Mesendoderm (in vitro differentiated cells): ENCODE measurements at regions not wholly inside any gene's neighbourhood (a gene's known extent, or its start where the extent isn't known, plus 50 kb on each side); places are given as distances from the start of the nearest gene placed in this dataset.

Experiments
- DNase-seq: peaks from one replicate; pipeline ENCODE4 v3.0.0; 2013
- H2AK5ac ChIP-seq: 2 replicates; pipeline ENCODE4 v1.6.1; 2013; ENCODE audit warnings: low read length, inconsistent platforms
- H2BK120ac ChIP-seq: 2 replicates; pipeline ENCODE4 v1.6.1; 2013; ENCODE audit warnings: low read depth, mild to moderate bottlenecking, low read length, moderate library complexity, mixed read lengths
- H2BK15ac ChIP-seq: replicated peaks from 2 replicates; pipeline ENCODE4 v1.6.1; 2013; ENCODE audit warnings: low read depth, mild to moderate bottlenecking, moderate library complexity
- H2BK5ac ChIP-seq: 2 replicates; pipeline ENCODE4 v1.6.1; 2013; ENCODE audit warnings: low read length, inconsistent platforms
- H3K18ac ChIP-seq: 2 replicates; pipeline ENCODE4 v1.6.1; 2013; ENCODE audit warnings: mild to moderate bottlenecking, low read length, mixed read lengths
- H3K23ac ChIP-seq: one replicate; pipeline ENCODE4 v1.6.1; 2013; ENCODE audit warnings: low read length
- H3K27ac ChIP-seq: 2 replicates; pipeline ENCODE4 v1.5.1; 2013; ENCODE audit warnings: low read depth, mild to moderate bottlenecking, inconsistent platforms, low read length, moderate library complexity
- H3K27me3 ChIP-seq: 2 replicates; pipeline ENCODE4 v1.6.1; 2013; ENCODE audit warnings: low read length, control low read depth, mild to moderate bottlenecking, inconsistent platforms; ENCODE audit not compliant: insufficient read depth, poor library complexity
- H3K36me3 ChIP-seq: 2 replicates; pipeline ENCODE4 v1.6.1; 2013; ENCODE audit warnings: low read length, inconsistent platforms; ENCODE audit not compliant: control insufficient read depth, insufficient read depth
- H3K4ac ChIP-seq: one replicate; pipeline ENCODE4 v1.6.1; 2013; ENCODE audit warnings: low read depth, mild to moderate bottlenecking, low read length, moderate library complexity
- H3K4me1 ChIP-seq: 2 replicates; pipeline ENCODE4 v1.6.1; 2013; ENCODE audit warnings: low read depth, low read length, inconsistent platforms; ENCODE audit not compliant: control insufficient read depth
- H3K4me2 ChIP-seq: 2 replicates; pipeline ENCODE4 v1.6.1; 2013; ENCODE audit warnings: low read length
- H3K4me3 ChIP-seq: 2 replicates; pipeline ENCODE4 v1.5.1; 2013; ENCODE audit warnings: mild to moderate bottlenecking, low read length
- H3K56ac ChIP-seq: one replicate; pipeline ENCODE4 v1.6.1; 2013; ENCODE audit warnings: low read length
- H3K79me1 ChIP-seq: 2 replicates; pipeline ENCODE4 v1.6.1; 2013; ENCODE audit warnings: low read length, inconsistent platforms
- H3K79me2 ChIP-seq: 2 replicates; pipeline ENCODE4 v1.6.1; 2013; ENCODE audit warnings: mild to moderate bottlenecking, low read length; ENCODE audit not compliant: control insufficient read depth, insufficient read depth
- H3K9ac ChIP-seq: 2 replicates; pipeline ENCODE4 v1.6.1; 2013; ENCODE audit warnings: low read length, inconsistent platforms
- H4K5ac ChIP-seq: one replicate; pipeline ENCODE4 v1.6.1; 2013; ENCODE audit warnings: low read length
- H4K8ac ChIP-seq: one replicate; pipeline ENCODE4 v1.6.1; 2013; ENCODE audit warnings: low read depth, mild to moderate bottlenecking, control low read depth, low read length, moderate library complexity
- WGBS: extraction: QIAGEN DNeasy Blood & Tissue Kit; methylation state at CpG from one replicate; pipeline ENCODE4 v1.1.7; 2013; ENCODE audit warnings: low lambda C conversion rate, missing lambda C conversion rate; ENCODE audit not compliant: insufficient coverage; ENCODE audit errors: extremely low coverage; 5-methylcytosine and 5-hydroxymethylcytosine counted together

- Histone ChIP-seq H2BK5ac (no peak overlapping the region), H3K27ac (no peak overlapping the region), H2AK5ac (no peak overlapping the region), H3K23ac (no peak overlapping the region), H4K5ac (no peak overlapping the region), H2BK15ac (no peak overlapping the region), H3K4me3 (no peak overlapping the region), H3K4me1 (no peaks in the 10 kb centered on the region), H3K18ac (no peak overlapping the region), H2BK120ac (no peak overlapping the region), H3K79me2 (no peaks in the 10 kb centered on the region), H3K36me3 (no peaks in the 10 kb centered on the region), H3K4ac (no peak overlapping the region), H3K4me2 (no peak overlapping the region), H3K9ac (no peak overlapping the region), H3K79me1 (no peaks in the 10 kb centered on the region), H3K27me3 (no peaks in the 10 kb centered on the region), H4K8ac (no peak overlapping the region), H3K56ac (no peak overlapping the region)
- no CpG with 5 or more reads among the region's 1 CpG for WGBS
- DNase-seq: no peak
These were observed 248.4 kb downstream of the ELAVL2 start for GRCh38 chr9:23577611-23578010.

GRCh38 chr9:23581931-23582330, 244.1 kb downstream of the ELAVL2 start:
- Histone ChIP-seq H3K9ac (no peak overlapping the region), H4K8ac (no peak overlapping the region), H3K18ac (no peak overlapping the region), H3K56ac (no peak overlapping the region), H3K4me3 (no peak overlapping the region), H2BK15ac (no peak overlapping the region), H3K23ac (no peak overlapping the region), H3K36me3 (no peaks in the 10 kb centered on the region), H3K27ac (no peak overlapping the region), H2BK120ac (no peak overlapping the region), H3K79me2 (no peaks in the 10 kb centered on the region), H3K4me2 (no peak overlapping the region), H2BK5ac (no peak overlapping the region), H3K27me3 (no peaks in the 10 kb centered on the region), H3K79me1 (no peaks in the 10 kb centered on the region), H4K5ac (no peak overlapping the region), H2AK5ac (no peak overlapping the region), H3K4me1 (no peaks in the 10 kb centered on the region), H3K4ac (no peak overlapping the region)
- DNase-seq: no peak
- no CpG with 5 or more reads among the region's 3 CpGs for WGBS

DNA sequence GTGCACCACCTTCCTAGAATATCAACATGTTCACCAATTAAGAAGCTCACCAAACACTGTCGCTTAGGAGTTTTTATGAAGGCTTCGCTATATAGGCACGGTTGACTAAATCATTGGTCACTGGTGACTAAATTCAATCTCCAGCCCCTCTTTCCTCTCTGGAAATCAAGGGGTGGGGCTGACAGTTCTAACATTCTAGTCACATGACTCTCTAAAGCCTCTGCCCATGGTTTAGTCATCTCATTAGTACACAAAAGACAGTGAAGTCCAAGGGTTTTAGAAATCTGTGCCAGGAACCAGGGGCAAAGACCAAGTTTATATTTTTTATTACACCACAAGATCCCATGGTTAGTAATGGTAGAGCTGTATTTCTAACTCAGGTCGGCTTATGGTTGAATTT, 243.2 kb downstream of the ELAVL2 start:
- WGBS: no CpG with 5 or more reads among the region's 4 CpGs

GRCh38 chr9:23586906-23587305, 239.1 kb downstream of the ELAVL2 start:
- Histone ChIP-seq H3K27me3 (no peaks in the 10 kb centered on the region), H2BK5ac (no peak overlapping the region), H3K4me1 (no peaks in the 10 kb centered on the region), H4K5ac (no peak overlapping the region), H2BK120ac (no peak overlapping the region), H4K8ac (no peak overlapping the region), H3K79me2 (no peaks in the 10 kb centered on the region), H3K18ac (no peak overlapping the region), H3K4me3 (no peak overlapping the region), H3K79me1 (no peaks in the 10 kb centered on the region), H3K56ac (no peak overlapping the region), H3K36me3 (no peaks in the 10 kb centered on the region), H3K4ac (no peak overlapping the region), H2AK5ac (no peak overlapping the region), H3K4me2 (no peak overlapping the region), H3K9ac (no peak overlapping the region), H2BK15ac (no peak overlapping the region), H3K27ac (no peak overlapping the region), H3K23ac (no peak overlapping the region)
- no peak for DNase-seq
- no CpG with 5 or more reads among the region's 1 CpG for WGBS

More for the DNA sequence above, 243.2 kb downstream of the ELAVL2 start:
- no peak overlapping the region for H3K56ac ChIP-seq
- H3K79me2 ChIP-seq: no peaks in the 10 kb centered on the region
- H2AK5ac ChIP-seq: no peak overlapping the region
- no peak overlapping the region for H3K23ac ChIP-seq
- no peak overlapping the region for H3K4ac ChIP-seq
- H3K36me3 ChIP-seq: no peaks in the 10 kb centered on the region
- no peak overlapping the region for H4K8ac ChIP-seq
- DNase-seq: no peak
- H3K4me2 ChIP-seq: no peak overlapping the region
- H3K18ac ChIP-seq: no peak overlapping the region
- H2BK5ac ChIP-seq: no peak overlapping the region
- no peak overlapping the region for H3K4me3 ChIP-seq
- H3K4me1 ChIP-seq: no peaks in the 10 kb centered on the region
- H3K9ac ChIP-seq: no peak overlapping the region
- no peak overlapping the region for H2BK15ac ChIP-seq
- no peak overlapping the region for H3K27ac ChIP-seq
- H3K79me1 ChIP-seq: no peaks in the 10 kb centered on the region
- H3K27me3 ChIP-seq: no peaks in the 10 kb centered on the region
- no peak overlapping the region for H4K5ac ChIP-seq
- H2BK120ac ChIP-seq: no peak overlapping the region

DNA sequence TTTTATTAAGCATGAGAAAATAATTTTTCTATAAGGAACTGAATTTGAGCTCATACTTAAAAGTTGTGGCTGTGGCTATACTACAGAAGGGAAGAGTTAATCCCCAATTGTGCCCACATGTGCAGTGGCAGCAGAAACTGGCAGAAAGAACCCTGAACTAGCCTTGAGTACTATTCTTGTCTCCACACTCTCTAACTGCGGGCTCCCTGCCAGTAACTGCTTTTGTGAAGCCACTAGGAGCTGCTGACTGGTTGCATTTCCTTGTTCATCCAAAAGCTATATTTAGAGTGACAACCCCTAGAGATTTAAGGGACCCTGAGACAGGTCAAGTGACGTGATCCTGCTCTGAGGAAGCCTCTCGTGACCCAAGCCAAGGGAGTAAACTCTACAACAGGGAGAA, 238.6 kb downstream of the ELAVL2 start:
- WGBS: no CpG with 5 or more reads among the region's 3 CpGs
- no peak for DNase-seq
- Histone ChIP-seq H3K4me2 (no peak overlapping the region), H4K8ac (no peak overlapping the region), H3K9ac (no peak overlapping the region), H3K56ac (no peak overlapping the region), H3K27me3 (no peaks in the 10 kb centered on the region), H3K36me3 (no peaks in the 10 kb centered on the region), H3K23ac (no peak overlapping the region), H2BK120ac (no peak overlapping the region), H4K5ac (no peak overlapping the region), H3K27ac (no peak overlapping the region), H2BK5ac (no peak overlapping the region), H2BK15ac (no peak overlapping the region), H2AK5ac (no peak overlapping the region), H3K79me2 (no peaks in the 10 kb centered on the region), H3K18ac (no peak overlapping the region), H3K79me1 (no peaks in the 10 kb centered on the region), H3K4me1 (no peaks in the 10 kb centered on the region), H3K4ac (no peak overlapping the region), H3K4me3 (no peak overlapping the region)

DNA sequence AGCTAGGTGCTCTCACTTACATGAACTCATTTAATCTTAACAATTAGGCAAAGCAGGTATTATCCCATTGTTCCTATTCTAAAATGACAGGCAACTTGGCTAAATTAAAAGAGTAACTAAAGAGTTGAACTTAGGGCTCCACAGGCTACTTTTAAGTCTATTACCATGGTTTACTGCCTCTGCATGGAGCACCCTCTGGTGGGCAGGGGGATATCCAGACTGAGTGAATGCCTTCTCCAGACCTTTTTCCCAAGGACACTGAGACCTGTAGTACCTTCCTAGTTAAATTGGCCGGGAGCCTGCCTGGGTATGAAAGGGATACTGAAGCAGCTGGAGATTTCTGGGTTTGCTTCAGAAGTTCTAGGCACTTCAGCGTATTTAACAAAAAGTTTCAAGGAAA, 238.1 kb downstream of the ELAVL2 start:
- Histone ChIP-seq H3K4me1 (no peaks in the 10 kb centered on the region), H4K5ac (no peak overlapping the region), H3K9ac (no peak overlapping the region), H2BK5ac (no peak overlapping the region), H2BK15ac (no peak overlapping the region), H3K56ac (no peak overlapping the region), H3K79me2 (no peaks in the 10 kb centered on the region), H3K4ac (no peak overlapping the region), H3K27me3 (no peaks in the 10 kb centered on the region), H3K4me3 (no peak overlapping the region), H3K27ac (no peak overlapping the region), H2BK120ac (no peak overlapping the region), H3K36me3 (no peaks in the 10 kb centered on the region), H3K18ac (no peak overlapping the region), H4K8ac (no peak overlapping the region), H3K79me1 (no peaks in the 10 kb centered on the region), H3K23ac (no peak overlapping the region), H2AK5ac (no peak overlapping the region), H3K4me2 (no peak overlapping the region)
- DNase-seq: peak; percentile 49
- WGBS: no CpG with 5 or more reads among the region's 2 CpGs
